ENCODE measurements at regions not wholly inside any gene's neighbourhood (a gene's known extent, or its start where the extent isn't known, plus 50 kb on each side); places are given as distances from the start of the nearest gene placed in this dataset.

DNA sequence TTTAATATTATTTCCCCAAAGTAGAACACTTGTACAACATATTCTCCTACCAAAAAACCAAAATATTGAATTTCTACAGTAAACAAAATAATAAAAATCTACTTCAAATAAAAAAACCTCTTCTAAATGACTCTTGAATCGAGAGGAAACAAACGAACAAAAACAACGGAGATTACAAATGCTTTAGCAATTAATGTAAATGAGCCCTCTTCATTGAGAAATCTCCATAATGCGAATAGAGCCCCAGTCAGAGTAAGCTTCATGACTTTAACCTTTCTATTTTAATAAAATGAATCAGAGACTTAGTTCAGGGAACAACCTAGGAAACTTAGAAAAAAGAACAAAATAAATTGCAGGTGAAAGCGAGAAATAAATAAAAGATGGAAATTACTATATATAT lies 129.3 kb upstream of the SEMA6A start:
- no peak overlapping the region for H3K4me2 ChIP-seq
- FAIRE-seq (no peak), DNase-seq (ENCODE audit: low read depth in 1 of 2, low spot score in 1 of 2) (no peak), ATAC-seq (no peak)
- TF ChIP-seq ZC3H11A (IDR thresholded peaks at IDR 0.05) (no peak), FOSL2 (IDR thresholded peaks at IDR 0.05) (no peak), FOSL2 (CRISPR knock-in tag; IDR thresholded peaks at IDR 0.05) (no peak), PHF8 (IDR thresholded peaks at IDR 0.05; ENCODE audit: borderline replicate concordance, low read depth) (0 out of 2 replicates have a peak, but pooled peaks have one; percentile 3)
- 69% methylated on average over 5 of the region's 5 CpGs for WGBS (ENCODE audit: missing lambda C conversion rate)
- CTCF ChIA-PET = no interaction called here
- no peaks in the 10 kb centered on the region for H3K4me1 ChIP-seq
- no peak overlapping the region for H3K27ac ChIP-seq
- H3K9me3 ChIP-seq = no peaks in the 10 kb centered on the region
- POLR2A ChIA-PET = no interaction called here
- no peak overlapping the region for H3K4me3 ChIP-seq

DNA sequence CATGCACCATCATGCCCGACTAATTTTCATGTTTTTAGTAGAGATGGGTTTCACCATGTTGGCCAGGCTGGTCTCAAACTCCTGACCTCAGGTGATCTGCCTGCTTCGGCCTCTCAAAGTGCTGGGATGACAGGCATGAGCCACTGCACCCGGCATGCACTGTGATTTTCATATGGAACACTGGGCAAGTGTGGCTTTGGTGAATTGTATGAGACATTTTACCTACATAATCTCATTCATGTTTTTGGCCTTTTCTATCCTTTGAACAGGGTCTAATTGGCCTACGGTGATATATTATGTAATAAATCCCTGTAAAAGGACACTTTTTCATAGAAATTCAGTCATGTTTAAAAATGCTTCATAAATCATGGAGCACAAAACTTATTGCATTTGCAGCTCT lies 128.7 kb upstream of the SEMA6A start:
- Histone ChIP-seq H3K9me3 (no peaks in the 10 kb centered on the region), H3K4me1 (no peaks in the 10 kb centered on the region), H3K4me2 (no peak overlapping the region), H3K4me3 (no peak overlapping the region), H3K27ac (no peak overlapping the region)
- 57% methylated on average over 4 of the region's 4 CpGs for WGBS (ENCODE audit: missing lambda C conversion rate)
- FAIRE-seq = no peak
- TF ChIP-seq, protein P1, sequence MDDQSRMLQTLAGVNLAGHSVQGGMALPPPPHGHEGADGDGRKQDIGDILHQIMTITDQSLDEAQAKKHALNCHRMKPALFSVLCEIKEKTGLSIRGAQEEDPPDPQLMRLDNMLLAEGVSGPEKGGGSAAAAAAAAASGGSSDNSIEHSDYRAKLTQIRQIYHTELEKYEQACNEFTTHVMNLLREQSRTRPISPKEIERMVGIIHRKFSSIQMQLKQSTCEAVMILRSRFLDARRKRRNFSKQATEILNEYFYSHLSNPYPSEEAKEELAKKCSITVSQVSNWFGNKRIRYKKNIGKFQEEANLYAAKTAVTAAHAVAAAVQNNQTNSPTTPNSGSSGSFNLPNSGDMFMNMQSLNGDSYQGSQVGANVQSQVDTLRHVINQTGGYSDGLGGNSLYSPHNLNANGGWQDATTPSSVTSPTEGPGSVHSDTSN (IDR thresholded peaks at IDR 0.05) = no peak
- no peak for TF ChIP-seq CBX8 (IDR thresholded peaks at IDR 0.05)
- TF ChIP-seq PHF8 (IDR thresholded peaks at IDR 0.05; ENCODE audit: borderline replicate concordance, low read depth) = no peak
- no peak for TF ChIP-seq TP53 (CRISPR knock-in tag; IDR thresholded peaks at IDR 0.05)
- TF ChIP-seq BHLHE40 (IDR thresholded peaks at IDR 0.05; ENCODE audit: low read depth, low read length) = no peak
- no peak for ATAC-seq
- DNase-seq (ENCODE audit: low read depth in 1 of 2, low spot score in 1 of 2) = no peak
- CTCF ChIA-PET = no interaction called here
- POLR2A ChIA-PET = no interaction called here

DNA sequence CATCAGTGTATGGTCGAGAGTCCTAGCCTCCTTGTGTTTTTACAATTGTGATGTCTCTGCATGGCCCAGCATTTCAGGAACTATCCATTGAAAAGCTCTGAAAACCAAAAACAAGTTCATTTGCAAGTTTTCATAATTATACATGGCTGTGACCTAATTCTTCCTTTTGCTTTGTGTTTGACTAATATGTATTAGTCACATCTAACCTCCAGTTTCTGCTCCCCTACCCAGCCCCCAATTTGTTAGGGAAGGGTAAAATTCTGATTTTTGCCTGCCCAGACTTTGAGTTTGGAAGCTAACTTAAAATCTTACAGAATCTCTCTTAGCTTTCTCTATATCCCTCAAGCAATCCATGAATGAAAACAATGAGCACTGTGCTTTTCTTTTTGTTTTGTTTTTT lies 128.2 kb upstream of the SEMA6A start:
- ChIA-PET CTCF (no interaction called here), POLR2A (no interaction called here)
- TF ChIP-seq POLR2A (IDR thresholded peaks at IDR 0.05; ENCODE audit: low read length) (no peak), HOXB13 (CRISPR knock-in tag; IDR thresholded peaks at IDR 0.05; ENCODE audit: low read depth) (no peak), RARB (CRISPR knock-in tag; IDR thresholded peaks at IDR 0.05) (no peak), HDAC2 (IDR thresholded peaks at IDR 0.05) (no peak), KDM1A (IDR thresholded peaks at IDR 0.05; ENCODE audit: low read depth) (no peak), BHLHE40 (IDR thresholded peaks at IDR 0.05; ENCODE audit: low read depth, low read length) (no peak), NFE2L2 (conservative IDR thresholded peaks at IDR 0.05; ENCODE audit: low read length) (no peak)
- TF ChIP-seq, protein P2, sequence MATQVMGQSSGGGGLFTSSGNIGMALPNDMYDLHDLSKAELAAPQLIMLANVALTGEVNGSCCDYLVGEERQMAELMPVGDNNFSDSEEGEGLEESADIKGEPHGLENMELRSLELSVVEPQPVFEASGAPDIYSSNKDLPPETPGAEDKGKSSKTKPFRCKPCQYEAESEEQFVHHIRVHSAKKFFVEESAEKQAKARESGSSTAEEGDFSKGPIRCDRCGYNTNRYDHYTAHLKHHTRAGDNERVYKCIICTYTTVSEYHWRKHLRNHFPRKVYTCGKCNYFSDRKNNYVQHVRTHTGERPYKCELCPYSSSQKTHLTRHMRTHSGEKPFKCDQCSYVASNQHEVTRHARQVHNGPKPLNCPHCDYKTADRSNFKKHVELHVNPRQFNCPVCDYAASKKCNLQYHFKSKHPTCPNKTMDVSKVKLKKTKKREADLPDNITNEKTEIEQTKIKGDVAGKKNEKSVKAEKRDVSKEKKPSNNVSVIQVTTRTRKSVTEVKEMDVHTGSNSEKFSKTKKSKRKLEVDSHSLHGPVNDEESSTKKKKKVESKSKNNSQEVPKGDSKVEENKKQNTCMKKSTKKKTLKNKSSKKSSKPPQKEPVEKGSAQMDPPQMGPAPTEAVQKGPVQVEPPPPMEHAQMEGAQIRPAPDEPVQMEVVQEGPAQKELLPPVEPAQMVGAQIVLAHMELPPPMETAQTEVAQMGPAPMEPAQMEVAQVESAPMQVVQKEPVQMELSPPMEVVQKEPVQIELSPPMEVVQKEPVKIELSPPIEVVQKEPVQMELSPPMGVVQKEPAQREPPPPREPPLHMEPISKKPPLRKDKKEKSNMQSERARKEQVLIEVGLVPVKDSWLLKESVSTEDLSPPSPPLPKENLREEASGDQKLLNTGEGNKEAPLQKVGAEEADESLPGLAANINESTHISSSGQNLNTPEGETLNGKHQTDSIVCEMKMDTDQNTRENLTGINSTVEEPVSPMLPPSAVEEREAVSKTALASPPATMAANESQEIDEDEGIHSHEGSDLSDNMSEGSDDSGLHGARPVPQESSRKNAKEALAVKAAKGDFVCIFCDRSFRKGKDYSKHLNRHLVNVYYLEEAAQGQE (IDR thresholded peaks at IDR 0.05) = no peak
- DNase-seq (ENCODE audit: low read depth in 1 of 2, low spot score in 1 of 2) = no peak
- WGBS (ENCODE audit: missing lambda C conversion rate) = 9% methylated on average over 1 of the region's 1 CpG
- no peak for ATAC-seq
- Histone ChIP-seq H3K4me1 (no peaks in the 10 kb centered on the region), H3K4me3 (no peak overlapping the region), H3K27ac (no peak overlapping the region), H3K9me3 (no peaks in the 10 kb centered on the region), H3K4me2 (no peak overlapping the region)
- FAIRE-seq = no peak

DNA sequence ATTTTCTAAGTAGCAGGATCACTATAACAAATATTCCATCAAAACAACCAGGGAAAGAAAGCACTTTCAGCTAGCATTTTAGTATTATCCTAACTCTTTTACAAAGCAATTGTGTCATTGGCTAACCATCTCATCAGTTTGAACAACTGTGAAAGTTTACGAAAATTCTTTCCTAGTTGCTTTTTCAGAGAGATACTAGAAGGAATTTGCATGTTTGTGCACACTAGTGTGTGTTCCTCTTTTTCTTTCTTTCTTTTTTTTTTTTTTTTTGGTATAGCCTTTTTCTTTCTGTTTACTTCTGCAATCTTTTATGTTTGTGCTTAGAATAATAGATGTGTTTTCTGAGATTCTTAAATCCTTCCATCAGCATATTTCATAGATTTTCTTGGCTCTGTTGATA lies 124.7 kb upstream of the SEMA6A start:
- DNase-seq (ENCODE audit: low read depth in 1 of 2, low spot score in 1 of 2) = no peak
- WGBS (ENCODE audit: missing lambda C conversion rate) = 39% methylated on average over 1 of the region's 1 CpG

More for the DNA sequence above, 124.7 kb upstream of the SEMA6A start:
- no peak for TF ChIP-seq CBX8 (IDR thresholded peaks at IDR 0.05)
- TF ChIP-seq HOXA7 (CRISPR knock-in tag; IDR thresholded peaks at IDR 0.05) = no peak
- peak; percentile 15 for TF ChIP-seq MAFK (IDR thresholded peaks at IDR 0.05; ENCODE audit: partially characterized antibody)
- TF ChIP-seq HOXB5 (CRISPR knock-in tag; IDR thresholded peaks at IDR 0.05) = no peak
- CTCF ChIA-PET = no interaction called here
- Histone ChIP-seq H3K4me3 (no peak overlapping the region), H3K4me1 (no peaks in the 10 kb centered on the region), H3K4me2 (no peak overlapping the region), H3K27ac (no peak overlapping the region), H3K9me3 (no peaks in the 10 kb centered on the region)
- FAIRE-seq = no peak
- POLR2A ChIA-PET = no interaction called here
- no peak for ATAC-seq
